CD4-positive, CD25-positive, alpha-beta regulatory T cell (primary cell): ENCODE measurements at regions not wholly inside any gene's neighbourhood (a gene's known extent, or its start where the extent isn't known, plus 50 kb on each side); places are given as distances from the start of the nearest gene placed in this dataset.

ENCODE experiments used
- ATAC-seq, 2 donors: fragments of 150-1000 bp; cut with Tn5 transposase; one replicate each; pipeline ENCODE4 v1.10.0; 2021; ENCODE audit warnings: low read depth in 2 of 2, moderate number of reproducible peaks in 2 of 2, moderate library complexity in 1 of 2
- DNase-seq, 3 donors: peaks; one replicate each; pipeline versions ENCODE4 v3.0.0 to v3.0.0-alpha.2; 2012 to 2022; ENCODE audit warnings: mixed read lengths in 1 of 3
- H3K27ac ChIP-seq: one replicate; pipeline ENCODE4 v1.7.0; 2013; ENCODE audit warnings: mild to moderate bottlenecking, low read length; ENCODE audit not compliant: insufficient read depth, poor library complexity, severe bottlenecking
- H3K27me3 ChIP-seq: one replicate; pipeline ENCODE4 v1.7.0; 2013; ENCODE audit warnings: low read length; ENCODE audit not compliant: control insufficient read depth, insufficient read depth
- H3K36me3 ChIP-seq: one replicate; pipeline ENCODE4 v1.7.0; 2013; ENCODE audit warnings: mild to moderate bottlenecking, low read length, moderate library complexity; ENCODE audit not compliant: control insufficient read depth, insufficient read depth
- H3K4me1 ChIP-seq: 2 replicates; pipeline ENCODE4 v1.7.0; 2013; ENCODE audit warnings: mild to moderate bottlenecking, low read length; ENCODE audit not compliant: insufficient read depth, control insufficient read depth, poor library complexity, severe bottlenecking
- H3K4me3 ChIP-seq: one replicate; pipeline ENCODE4 v1.7.0; 2013; ENCODE audit warnings: low read depth, mild to moderate bottlenecking, low read length, moderate library complexity
- H3K9me3 ChIP-seq, 2 experiments: 1 replicate in 1 of 2; 2 replicates in 1 of 2; pipeline ENCODE4 v1.7.0; 2013; ENCODE audit warnings: low read length in 2 of 2, mild to moderate bottlenecking in 1 of 2, moderate library complexity in 1 of 2; ENCODE audit not compliant: control insufficient read depth in 2 of 2
- H3K27ac Mint-ChIP-seq, 3 donors: one replicate each; pipeline ENCODE4 v1.8.0; 2020 to 2022; ENCODE audit warnings: mild to moderate bottlenecking in 3 of 3, mixed read lengths in 3 of 3, moderate library complexity in 2 of 3
- H3K27me3 Mint-ChIP-seq: one replicate; pipeline ENCODE4 v1.8.0; 2022; ENCODE audit warnings: mild to moderate bottlenecking, mixed read lengths
- H3K36me3 Mint-ChIP-seq: one replicate; pipeline ENCODE4 v1.8.0; 2020; ENCODE audit warnings: mixed read lengths
- H3K4me1 Mint-ChIP-seq, 4 donors: one replicate each; pipeline ENCODE4 v1.8.0; 2020 to 2022; ENCODE audit warnings: mixed read lengths in 4 of 4, mild to moderate bottlenecking in 1 of 4
- H3K4me3 Mint-ChIP-seq, 4 donors: one replicate each; pipeline ENCODE4 v1.8.0; 2020 to 2022; ENCODE audit warnings: mild to moderate bottlenecking in 4 of 4, mixed read lengths in 4 of 4, moderate library complexity in 3 of 4
- H3K9me3 Mint-ChIP-seq, 7 donors: one replicate each; pipeline ENCODE4 v1.8.0; 2020 to 2022; ENCODE audit warnings: mixed read lengths in 7 of 7, mild to moderate bottlenecking in 3 of 7, moderate library complexity in 2 of 7

DNA sequence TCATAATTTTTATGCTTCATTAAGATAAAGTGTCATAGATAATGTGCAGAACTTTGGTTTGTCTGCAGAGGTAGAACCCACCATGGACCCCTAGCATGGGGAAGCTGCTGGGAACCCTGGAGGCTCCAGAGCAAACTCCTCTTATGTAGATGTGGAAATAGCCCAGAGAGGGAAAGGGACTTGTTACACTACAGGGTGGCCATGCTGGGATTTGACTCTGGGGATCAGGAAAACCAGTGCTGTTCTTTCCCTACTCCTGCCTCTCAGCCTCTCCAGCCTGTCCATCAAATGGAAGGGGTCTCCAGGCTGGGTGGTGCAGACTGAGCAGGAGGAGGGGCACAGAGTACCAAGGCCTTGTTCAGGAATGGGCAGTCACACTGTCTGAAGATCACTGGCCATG, 54.2 kb downstream of the MSX1 start:
- peaks cover 2% of the 10 kb centered on the region for H3K27me3 ChIP-seq
- Mint-ChIP-seq H3K4me3 (no peak overlapping the region), H3K9me3 (peaks cover 0 to 8% (median 4%) of the 10 kb centered on the region in 7 donors), H3K36me3 (no peaks in the 10 kb centered on the region), H3K27me3 (peaks cover 10% of the 10 kb centered on the region), H3K4me1 (no peaks in the 10 kb centered on the region), H3K27ac (no peak overlapping the region)
- no peak overlapping the region for H3K27ac ChIP-seq
- no peaks in the 10 kb centered on the region for H3K4me1 ChIP-seq
- H3K4me3 ChIP-seq = no peak overlapping the region
- no peak for DNase-seq
- no peaks in the 10 kb centered on the region for H3K9me3 ChIP-seq
- ATAC-seq = no peak
- no peaks in the 10 kb centered on the region for H3K36me3 ChIP-seq

DNA sequence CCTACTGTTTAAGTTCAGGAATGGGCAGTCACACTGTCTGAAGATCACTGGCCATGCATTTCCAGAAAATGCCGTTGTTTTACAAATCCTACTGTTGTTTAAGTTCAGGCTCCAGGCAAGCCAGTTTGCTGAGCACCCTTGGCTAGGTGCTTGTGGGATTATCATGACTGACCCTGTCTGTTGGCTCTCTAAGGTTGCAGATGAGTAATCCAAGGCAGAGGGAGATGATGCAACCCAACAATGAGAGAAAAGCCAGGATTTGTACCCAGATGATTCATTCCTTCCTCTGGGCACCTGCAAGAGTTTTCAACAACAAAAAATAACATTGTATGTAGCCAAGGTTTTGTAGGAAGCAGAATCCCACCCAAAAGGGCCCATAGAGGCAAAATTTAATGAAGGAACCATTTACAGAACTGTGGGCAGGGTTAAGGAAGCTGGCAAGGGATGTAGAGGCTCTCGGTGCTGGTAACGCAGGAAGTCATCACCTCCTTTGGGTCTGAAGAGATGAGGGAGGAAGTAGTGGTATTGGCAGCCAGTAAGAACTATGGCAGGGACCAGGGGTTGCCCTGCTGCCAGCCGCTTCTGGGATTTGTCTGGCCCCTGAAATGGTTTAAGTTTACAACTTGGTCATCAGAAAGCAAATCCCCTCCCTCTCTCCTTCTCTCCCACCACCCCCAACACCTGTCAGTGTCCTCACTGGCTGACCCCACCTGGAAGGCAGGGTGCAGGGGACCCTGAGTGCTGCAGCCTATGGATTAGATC, 54.8 kb downstream of the MSX1 start:
- H3K4me1 ChIP-seq = no peaks in the 10 kb centered on the region
- Mint-ChIP-seq H3K27ac (no peak overlapping the region), H3K27me3 (peaks cover 5% of the 10 kb centered on the region), H3K4me1 (no peaks in the 10 kb centered on the region), H3K36me3 (no peaks in the 10 kb centered on the region), H3K9me3 (peaks cover 0 to 8% (median 4%) of the 10 kb centered on the region in 7 donors), H3K4me3 (no peak overlapping the region)
- ATAC-seq (no peak), DNase-seq (no peak)
- H3K27ac ChIP-seq = no peak overlapping the region
- no peaks in the 10 kb centered on the region for H3K27me3 ChIP-seq
- H3K4me3 ChIP-seq = no peak overlapping the region
- H3K36me3 ChIP-seq = no peaks in the 10 kb centered on the region
- H3K9me3 ChIP-seq = no peaks in the 10 kb centered on the region

DNA sequence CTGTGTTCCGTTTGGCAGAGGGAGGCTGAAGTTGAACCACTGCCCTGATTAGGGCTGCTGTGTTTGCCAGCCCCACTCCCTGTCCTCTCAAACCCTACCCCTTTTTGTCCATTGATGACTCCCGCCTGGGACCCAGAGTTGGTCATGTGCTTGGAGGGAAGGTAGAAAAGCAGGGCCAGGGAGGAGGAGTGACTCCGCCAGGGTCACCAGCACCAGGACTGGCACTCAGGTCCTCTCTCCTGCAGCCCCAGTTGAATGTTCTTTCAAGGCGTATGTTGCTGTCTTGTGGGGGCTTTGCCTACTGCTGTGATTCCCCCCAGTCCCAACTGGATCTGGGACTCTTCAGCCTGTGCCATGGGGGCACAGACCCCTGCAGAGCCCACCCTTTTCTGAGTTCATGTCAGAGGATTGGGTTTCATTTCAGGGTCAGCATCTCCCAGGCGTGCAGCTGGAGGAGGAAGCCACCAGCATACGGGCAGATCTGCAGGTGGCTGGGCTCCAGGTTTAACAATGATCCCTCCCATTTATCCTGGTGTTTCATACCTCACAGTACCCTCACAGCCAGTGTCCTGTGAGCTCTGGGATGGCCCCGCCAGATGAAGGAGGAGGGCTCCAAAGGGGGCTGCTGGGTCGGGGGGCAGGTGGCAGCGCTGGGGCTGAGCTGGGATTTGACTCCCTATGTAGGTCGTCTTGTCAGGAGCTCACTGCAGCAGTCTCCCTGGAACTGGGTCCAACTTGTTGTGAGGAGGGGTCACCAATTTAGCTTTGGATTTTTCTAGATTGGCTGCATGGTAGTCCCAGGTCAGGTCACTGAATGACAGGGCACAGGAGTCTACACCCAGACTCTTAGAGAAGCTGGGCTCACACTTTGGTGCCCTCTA, 55.7 kb downstream of the MSX1 start:
- H3K9me3 Mint-ChIP-seq = peaks cover 0 to 8% (median 4%) of the 10 kb centered on the region in 7 donors
- Histone ChIP-seq H3K27ac (no peak overlapping the region), H3K36me3 (no peaks in the 10 kb centered on the region), H3K4me3 (no peak overlapping the region), H3K27me3 (no peaks in the 10 kb centered on the region), H3K9me3 (no peaks in the 10 kb centered on the region), H3K4me1 (no peaks in the 10 kb centered on the region)
- no peak overlapping the region for H3K4me3 Mint-ChIP-seq
- no peaks in the 10 kb centered on the region for H3K36me3 Mint-ChIP-seq
- H3K4me1 Mint-ChIP-seq = no peaks in the 10 kb centered on the region
- ATAC-seq = no peak
- H3K27me3 Mint-ChIP-seq = peaks cover 1% of the 10 kb centered on the region
- no peak overlapping the region for H3K27ac Mint-ChIP-seq
- DNase-seq = no peak

DNA sequence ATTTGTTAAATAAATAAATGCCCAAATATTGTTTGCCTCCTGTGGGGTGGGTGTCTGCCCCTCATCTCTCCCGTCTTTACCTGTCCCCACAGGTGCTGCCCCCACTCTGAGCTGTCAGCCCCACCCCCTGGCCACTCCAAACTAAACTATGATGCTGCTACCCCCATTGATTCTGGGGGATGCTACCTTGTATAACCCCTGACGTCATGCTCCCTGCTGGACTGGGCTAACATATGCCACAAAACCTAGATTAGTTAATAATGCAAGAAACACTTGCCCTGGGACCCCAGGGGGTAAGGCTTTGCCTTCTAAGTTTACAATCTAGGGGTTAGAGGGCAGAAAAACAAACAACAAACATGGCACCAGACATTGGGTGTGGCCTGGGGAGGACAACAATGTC, 58.6 kb downstream of the MSX1 start:
- no peak for ATAC-seq
- Histone ChIP-seq H3K36me3 (no peaks in the 10 kb centered on the region), H3K4me3 (no peak overlapping the region), H3K4me1 (peaks cover 12% of the 10 kb centered on the region), H3K27me3 (no peaks in the 10 kb centered on the region), H3K27ac (no peak overlapping the region), H3K9me3 (no peaks in the 10 kb centered on the region)
- H3K36me3 Mint-ChIP-seq = no peaks in the 10 kb centered on the region
- H3K9me3 Mint-ChIP-seq = peaks cover 0 to 8% (median 4%) of the 10 kb centered on the region in 7 donors
- H3K27me3 Mint-ChIP-seq = peaks cover 6% of the 10 kb centered on the region
- peaks cover 0 to 26% (median 9%) of the 10 kb centered on the region in 4 donors for H3K4me1 Mint-ChIP-seq
- no peak overlapping the region for H3K4me3 Mint-ChIP-seq
- DNase-seq = no peak
- no peak overlapping the region for H3K27ac Mint-ChIP-seq

DNA sequence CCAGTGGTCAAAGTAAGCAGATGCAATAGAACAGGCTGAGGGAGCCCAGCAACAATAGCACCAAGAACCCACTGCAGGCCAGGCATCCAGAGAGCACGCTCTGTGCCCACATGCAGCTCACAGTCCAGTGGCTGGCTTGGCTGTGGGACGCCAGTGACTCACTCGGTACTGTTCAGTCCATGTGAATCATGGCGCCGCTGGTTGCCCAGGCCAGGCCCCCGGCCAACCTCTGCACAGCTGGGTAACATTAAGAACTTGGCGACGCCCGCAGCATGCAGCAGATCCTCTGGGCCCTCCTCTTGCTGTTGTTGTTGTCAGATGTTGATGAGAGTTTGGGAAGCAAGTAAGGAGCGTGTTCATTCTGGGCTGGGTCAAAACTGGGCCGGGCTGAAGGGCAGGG, 60.5 kb downstream of the MSX1 start:
- Histone ChIP-seq H3K4me3 (no peak overlapping the region), H3K27me3 (no peaks in the 10 kb centered on the region), H3K27ac (no peak overlapping the region), H3K4me1 (peaks cover 14% of the 10 kb centered on the region), H3K9me3 (no peaks in the 10 kb centered on the region), H3K36me3 (no peaks in the 10 kb centered on the region)
- Mint-ChIP-seq H3K36me3 (no peaks in the 10 kb centered on the region), H3K4me3 (no peak overlapping the region), H3K27me3 (peaks cover 12% of the 10 kb centered on the region), H3K4me1 (peaks cover 0 to 30% (median 10%) of the 10 kb centered on the region in 4 donors), H3K9me3 (peaks cover 0 to 8% (median 5%) of the 10 kb centered on the region in 7 donors), H3K27ac (no peak overlapping the region)
- no peak for DNase-seq
- no peak for ATAC-seq

DNA sequence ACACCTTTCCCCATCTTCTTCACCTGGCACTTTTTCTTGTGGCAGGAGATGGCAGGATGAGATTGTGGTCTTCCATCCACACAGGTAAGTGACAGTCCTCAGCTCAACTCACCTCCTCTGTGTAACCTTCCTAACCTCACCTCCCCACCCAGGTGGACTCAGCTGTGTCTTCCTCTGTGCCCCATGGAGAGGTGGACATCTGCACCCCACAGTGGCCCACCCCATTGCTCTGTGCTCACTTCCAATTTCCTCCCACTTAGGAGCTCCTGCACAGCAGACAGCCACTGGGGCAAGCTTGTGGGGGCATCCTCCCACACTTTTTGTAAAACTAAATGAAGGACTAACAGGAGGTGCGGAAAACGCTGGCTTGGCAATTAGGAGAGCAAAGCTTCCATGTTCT, 61.6 kb downstream of the MSX1 start:
- peaks cover 0 to 30% (median 10%) of the 10 kb centered on the region in 4 donors for H3K4me1 Mint-ChIP-seq
- ATAC-seq = no peak
- Histone ChIP-seq H3K27me3 (peaks cover 3% of the 10 kb centered on the region), H3K9me3 (no peaks in the 10 kb centered on the region), H3K36me3 (no peaks in the 10 kb centered on the region), H3K4me3 (no peak overlapping the region), H3K4me1 (peaks cover 14% of the 10 kb centered on the region), H3K27ac (no peak overlapping the region)
- H3K36me3 Mint-ChIP-seq = no peaks in the 10 kb centered on the region
- H3K27ac Mint-ChIP-seq = peak overlapping the region in 1 of 3 donors; percentile 40
- no peak for DNase-seq
- H3K4me3 Mint-ChIP-seq = no peak overlapping the region
- H3K27me3 Mint-ChIP-seq = peaks cover 23% of the 10 kb centered on the region
- peaks cover 0 to 9% (median 7%) of the 10 kb centered on the region in 7 donors for H3K9me3 Mint-ChIP-seq

DNA sequence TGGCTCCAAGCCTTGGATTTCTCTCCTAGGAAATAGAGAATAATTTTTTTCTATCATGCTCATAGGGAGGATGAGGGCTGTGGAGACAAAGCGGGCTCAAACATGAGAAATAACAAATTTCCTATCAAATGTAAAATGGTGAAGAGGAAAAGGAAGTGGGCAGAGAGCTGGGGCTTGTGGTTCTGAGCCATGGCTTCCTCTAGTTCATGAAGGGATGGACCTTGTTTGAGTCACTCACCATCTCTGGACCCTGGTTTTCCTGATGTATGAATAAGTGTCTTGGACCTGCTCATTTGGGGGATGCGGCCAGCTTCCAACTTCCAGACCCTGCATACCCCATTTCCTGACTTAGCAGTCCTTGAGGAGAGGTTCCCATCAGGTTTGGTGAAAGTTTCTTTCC, 63.0 kb downstream of the MSX1 start:
- H3K27ac Mint-ChIP-seq = peak overlapping the region in 1 of 3 donors; percentile 19
- no peak for DNase-seq
- Histone ChIP-seq H3K9me3 (no peaks in the 10 kb centered on the region), H3K27me3 (peaks cover 3% of the 10 kb centered on the region), H3K27ac (no peak overlapping the region), H3K4me1 (peaks cover 14% of the 10 kb centered on the region), H3K4me3 (no peak overlapping the region), H3K36me3 (no peaks in the 10 kb centered on the region)
- no peaks in the 10 kb centered on the region for H3K36me3 Mint-ChIP-seq
- peaks cover 0 to 30% (median 10%) of the 10 kb centered on the region in 4 donors for H3K4me1 Mint-ChIP-seq
- H3K4me3 Mint-ChIP-seq = peak overlapping the region in 2 of 4 donors; percentile 36 to 38
- peaks cover 0 to 12% (median 5%) of the 10 kb centered on the region in 7 donors for H3K9me3 Mint-ChIP-seq
- H3K27me3 Mint-ChIP-seq = peaks cover 37% of the 10 kb centered on the region
- no peak for ATAC-seq
